ENCODE measurements at regions not wholly inside any gene's neighbourhood (a gene's known extent, or its start where the extent isn't known, plus 50 kb on each side); places are given as distances from the start of the nearest gene placed in this dataset.

DNA sequence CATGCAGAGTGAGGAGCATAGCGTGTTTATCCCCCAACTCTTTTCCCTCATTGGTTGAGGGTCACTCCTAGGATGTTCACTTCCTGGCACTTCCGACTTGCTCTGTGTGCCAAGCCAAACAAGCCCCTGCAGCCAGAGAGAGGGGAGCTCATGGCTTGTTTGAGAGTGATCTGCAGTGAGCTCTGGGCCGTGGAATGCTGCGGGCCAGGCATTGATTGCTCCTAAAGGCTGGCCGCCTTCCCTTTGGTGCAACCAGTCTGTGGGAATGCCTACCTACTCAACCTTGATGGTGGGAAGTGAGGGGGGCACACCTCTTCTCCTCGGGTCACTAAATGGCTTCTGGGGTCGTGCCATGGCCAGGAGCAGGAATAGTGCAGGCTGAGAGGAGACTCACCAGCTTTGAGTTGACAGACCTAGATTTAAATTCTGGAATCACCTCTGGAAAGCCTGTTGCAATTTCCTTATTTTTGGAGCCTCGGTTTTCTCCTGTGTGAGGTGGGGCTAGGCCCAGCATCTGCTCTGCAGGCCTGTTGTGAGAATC is 152.0 kb upstream of the STX18 start:
- no peak for DNase-seq (ENCODE audit: low read depth in 3 of 3)

- no peak for DNase-seq (ENCODE audit: low read depth in 3 of 3)
Measured at GRCh38 chr4:4693258-4693657, 151.4 kb upstream of the STX18 start.

DNA sequence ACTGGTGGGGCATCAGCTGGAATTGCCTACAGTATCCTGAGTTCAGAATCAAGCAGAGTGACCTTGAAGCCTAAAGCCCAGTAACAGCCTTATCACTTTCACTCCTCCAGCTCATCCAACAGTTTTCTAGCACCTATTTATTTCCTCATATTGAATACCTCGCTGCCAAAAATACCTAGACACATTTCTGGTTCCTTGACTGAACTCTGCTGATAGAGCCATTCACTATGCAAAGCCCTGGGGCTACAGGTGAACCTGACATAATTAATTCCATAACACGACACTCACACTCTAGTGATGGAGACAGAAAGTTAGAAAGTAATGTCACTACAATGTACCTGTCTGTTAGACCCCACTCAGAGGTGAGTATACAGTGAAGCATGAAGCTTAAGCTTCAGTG is 149.0 kb upstream of the STX18 start:
- no peak for DNase-seq (ENCODE audit: low read depth in 3 of 3)

DNA sequence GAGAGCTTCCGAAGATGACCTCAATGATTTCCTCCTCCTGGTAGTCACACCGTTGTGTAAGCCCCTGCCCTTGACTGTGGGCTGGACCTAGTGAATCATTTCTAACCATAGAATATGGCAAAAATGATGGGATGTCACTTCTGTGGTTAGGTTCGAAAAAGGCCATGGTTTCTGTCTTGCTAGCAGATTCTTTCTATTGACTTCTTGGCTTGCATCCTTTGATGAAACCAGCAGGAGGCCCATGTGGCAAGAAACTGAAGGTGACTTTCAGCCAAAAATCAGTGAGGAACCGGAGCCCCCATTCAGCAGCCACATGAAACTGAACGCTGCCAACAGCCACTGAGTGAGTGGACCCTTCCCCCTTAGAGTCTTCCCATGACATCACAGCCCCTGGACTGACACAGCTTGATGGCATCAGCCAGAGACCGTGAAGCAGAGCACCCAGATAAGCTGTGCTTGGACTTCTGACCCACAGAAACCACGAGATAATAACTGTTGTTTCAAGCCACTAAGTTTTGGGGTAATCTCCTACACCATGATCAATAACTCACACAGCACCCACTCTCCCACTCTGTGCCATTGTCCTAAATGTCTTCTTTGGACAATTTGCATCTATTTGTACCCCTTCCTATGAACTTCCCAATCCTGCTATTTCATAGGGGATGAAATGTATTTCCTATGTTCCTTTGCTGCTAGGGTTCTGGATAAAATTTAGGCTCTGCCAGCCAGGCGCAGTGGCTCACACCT is 148.0 kb upstream of the STX18 start:
- DNase-seq (ENCODE audit: low read depth in 3 of 3): no peak

- no peak for DNase-seq (ENCODE audit: low read depth in 3 of 3)
Measured at GRCh38 chr4:4687935-4688727, 146.3 kb upstream of the STX18 start.

- no peak for DNase-seq (ENCODE audit: low read depth in 3 of 3)
Measured at GRCh38 chr4:4687100-4687499, 145.3 kb upstream of the STX18 start.

GRCh38 chr4:4685810-4686795 is 144.3 kb upstream of the STX18 start:
- DNase-seq (ENCODE audit: low read depth in 3 of 3): no peak

DNA sequence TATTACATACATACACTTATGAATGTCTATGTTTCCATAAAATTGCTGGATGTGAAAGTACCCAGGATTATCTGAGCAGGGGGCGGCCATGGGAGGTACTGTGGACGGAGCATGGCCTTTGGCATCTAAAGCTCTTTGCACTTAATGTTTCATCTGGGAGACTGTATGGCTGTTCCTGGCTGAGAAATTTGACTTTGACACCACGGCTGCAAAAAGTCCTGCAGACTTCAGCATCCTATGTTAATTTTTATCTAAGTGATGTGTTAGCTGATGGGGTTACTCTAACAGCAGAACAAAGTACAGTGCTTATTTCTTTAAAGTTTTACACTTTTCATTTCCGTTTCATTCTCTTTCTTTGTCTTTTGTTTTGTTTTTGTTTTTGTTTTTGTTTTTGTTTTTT is 139.8 kb upstream of the STX18 start:
- no peak for DNase-seq (ENCODE audit: low read depth in 3 of 3)

DNA sequence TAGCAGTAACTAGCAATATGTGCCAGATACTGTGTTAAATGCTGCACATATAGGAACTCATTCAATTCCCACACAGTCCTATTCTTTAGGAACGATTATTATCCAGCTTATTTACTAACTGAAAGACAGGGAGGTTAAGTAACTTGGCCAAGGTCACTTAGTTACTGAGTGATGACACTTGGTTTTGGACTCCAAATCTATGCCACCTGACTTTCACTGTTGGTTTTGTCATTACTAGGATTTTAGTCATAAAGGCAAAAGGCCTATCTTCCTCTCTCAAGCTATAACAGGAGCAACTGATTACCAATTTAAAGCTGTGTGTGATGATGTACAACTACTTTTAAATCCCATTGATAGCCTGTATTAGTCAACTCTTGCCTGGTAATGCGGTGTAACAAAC is 138.9 kb upstream of the STX18 start:
- no peak for DNase-seq (ENCODE audit: low read depth in 3 of 3)

DNA sequence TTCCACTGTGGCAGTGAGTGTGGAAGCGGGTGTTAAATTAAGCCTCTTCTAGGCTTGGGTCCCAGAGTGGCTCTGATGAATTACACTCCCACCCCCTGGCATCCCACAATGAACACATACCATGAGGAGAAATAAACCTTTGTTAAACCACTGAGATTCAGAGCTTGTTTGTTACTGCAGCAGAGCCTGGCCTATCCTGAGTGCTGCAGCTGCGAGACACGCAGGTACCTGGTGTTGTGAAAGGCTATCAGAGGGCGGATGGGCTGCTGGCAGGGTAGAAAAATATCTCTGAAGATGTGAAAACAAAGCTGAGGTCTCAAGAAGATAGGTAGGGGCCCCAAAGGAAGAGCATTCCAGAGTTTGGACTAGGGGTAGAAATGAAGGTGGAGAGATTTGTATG is 138.4 kb upstream of the STX18 start:
- no peak for DNase-seq (ENCODE audit: low read depth in 3 of 3)

- no peak for DNase-seq (ENCODE audit: low read depth in 3 of 3)
Measured at GRCh38 chr4:4677556-4678522, 136.0 kb upstream of the STX18 start.

DNA sequence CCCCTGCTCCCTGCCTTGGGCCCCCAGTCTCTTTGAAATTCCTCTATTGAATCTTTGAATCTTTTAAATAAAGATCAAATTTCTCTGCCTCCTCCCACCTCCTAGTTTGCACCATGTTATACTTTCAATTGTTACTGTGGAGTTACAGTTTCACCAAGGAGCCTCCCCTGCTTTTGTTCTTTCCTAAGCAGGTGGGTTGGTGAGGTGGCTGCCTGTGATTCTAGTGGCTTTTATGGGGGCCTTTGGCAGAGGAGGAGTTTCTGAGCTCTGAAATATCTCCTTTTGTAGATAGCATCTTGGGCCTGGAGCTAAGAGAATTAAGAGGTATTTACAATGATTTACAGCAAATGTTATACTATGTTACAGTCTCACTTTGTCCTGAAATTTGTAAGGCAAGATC is 133.8 kb upstream of the STX18 start:
- DNase-seq (ENCODE audit: low read depth in 3 of 3): no peak

DNA sequence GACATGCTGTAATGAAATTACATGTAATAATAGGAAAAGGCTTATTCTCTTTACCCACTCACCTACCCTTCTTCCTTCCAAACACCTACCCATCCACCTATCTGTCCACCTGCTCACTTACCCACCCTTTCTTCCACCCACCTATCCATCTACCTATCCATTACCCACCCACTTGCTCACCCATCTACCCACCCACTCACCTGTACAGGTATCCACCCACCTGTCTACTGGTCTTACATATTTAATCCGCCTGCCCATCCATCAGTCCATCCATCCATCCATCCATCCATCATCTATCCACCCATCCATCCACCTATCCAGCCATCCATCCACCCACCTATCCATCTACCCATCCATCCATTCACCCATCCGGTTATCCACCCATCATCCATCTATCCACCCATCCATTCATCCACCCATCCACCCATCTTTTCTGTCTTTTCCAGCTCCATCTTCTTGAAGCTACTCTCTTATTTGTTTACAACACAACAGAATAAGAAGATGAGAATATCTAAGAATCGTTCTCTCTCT is 133.3 kb upstream of the STX18 start:
- DNase-seq (ENCODE audit: low read depth in 3 of 3): no peak

DNA sequence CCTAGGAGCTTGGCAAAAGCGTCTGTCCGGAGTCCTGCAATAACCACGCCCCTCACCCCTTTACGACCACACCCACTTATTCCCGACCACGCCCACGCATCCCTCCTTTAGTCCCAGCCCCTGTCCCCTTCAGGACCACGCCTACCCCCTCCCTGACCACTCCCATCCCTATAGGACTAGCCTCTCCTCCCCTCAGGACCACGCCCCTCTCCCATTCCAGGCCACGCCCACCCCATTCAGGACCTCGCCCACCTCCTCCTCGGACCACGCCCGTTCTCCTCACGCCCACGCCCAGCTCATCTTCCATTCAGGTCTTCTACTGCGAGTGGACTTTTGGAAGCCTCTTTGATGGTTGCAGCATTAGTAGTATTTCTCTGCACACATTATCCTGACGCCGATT is 131.2 kb upstream of the STX18 start:
- no peak for DNase-seq (ENCODE audit: low read depth in 3 of 3)

DNA sequence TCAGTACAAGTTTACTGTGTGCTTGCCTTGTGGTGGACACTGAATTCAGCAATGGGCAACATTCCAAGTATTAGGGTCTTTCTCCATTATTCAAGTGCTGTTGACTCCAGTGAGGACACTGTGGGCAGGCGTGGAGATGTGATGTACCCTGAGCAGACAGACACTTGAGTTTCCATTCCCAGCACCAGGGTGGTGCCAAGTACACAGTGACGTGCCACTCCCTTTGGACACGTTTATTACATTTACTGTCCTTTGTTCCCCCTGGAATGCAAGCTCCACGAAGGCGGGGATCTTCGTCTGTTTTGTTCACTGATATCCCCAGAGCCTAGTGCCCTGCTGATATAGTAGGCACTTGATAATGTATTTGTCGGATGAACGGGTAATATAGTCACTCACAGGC is 130.6 kb upstream of the STX18 start:
- no peak for DNase-seq (ENCODE audit: low read depth in 3 of 3)

DNA sequence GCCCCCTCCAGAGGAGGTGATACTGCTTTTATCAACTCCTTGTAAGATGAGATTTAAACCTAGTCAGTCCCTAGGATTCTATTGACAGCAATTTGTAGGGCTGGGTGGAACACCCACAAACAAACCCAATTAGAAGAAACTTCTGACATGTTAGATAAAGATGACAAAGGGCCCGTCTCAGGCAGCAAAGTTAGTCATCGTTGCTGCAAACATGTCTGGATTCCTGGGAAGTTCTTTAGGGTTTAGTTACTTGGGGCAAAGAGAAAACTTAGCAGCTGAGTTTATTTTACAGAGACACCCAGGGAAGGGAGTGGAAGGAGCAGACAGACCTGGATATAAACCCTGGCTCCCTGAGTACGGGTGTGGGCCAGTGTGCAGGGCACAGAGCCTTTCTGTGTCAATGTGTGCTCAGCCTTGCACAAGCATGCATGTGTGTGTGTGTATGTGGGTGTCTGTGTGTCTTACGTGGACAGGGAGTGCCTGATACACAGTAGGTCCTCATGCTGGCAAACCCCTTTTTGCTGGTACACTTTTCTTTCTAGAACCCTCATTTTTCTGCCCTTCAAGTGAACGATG is 130.0 kb upstream of the STX18 start:
- no peak for DNase-seq (ENCODE audit: low read depth in 3 of 3)

DNA sequence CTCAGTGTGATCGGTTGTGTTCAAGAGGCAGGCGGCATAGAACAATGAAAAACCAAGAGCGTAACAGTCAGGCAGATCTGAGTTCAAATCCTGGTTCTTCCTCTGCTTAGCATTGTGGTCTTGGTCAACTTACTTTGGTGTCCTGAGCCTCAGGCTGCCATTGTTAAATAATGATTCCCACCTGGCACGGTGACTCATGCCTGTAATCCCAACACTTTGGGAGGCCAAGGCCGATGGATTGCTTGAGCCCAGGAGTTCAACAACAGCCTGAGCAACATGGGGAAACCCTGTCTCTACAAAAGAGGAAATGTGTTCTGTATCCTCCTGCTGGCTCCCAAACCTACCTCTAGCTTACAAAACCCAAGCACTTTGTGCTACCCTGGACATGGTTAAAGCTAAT is 129.0 kb upstream of the STX18 start:
- no peak for DNase-seq (ENCODE audit: low read depth in 3 of 3)

- no peak for DNase-seq (ENCODE audit: low read depth in 3 of 3)
Measured at GRCh38 chr4:4668355-4669210, 126.7 kb upstream of the STX18 start.

GRCh38 chr4:4667622-4668081 is 125.8 kb upstream of the STX18 start:
- DNase-seq (ENCODE audit: low read depth in 3 of 3): no peak

Measured in stimulated activated CD4-positive, alpha-beta T cell treated with anti-CD3 and anti-CD28 coated beads, TNF-alpha, amount 100 ng/mL, for 48 hours (primary cell).